GM12892 (cell line): ENCODE measurements at regions not wholly inside any gene's neighbourhood (a gene's known extent, or its start where the extent isn't known, plus 50 kb on each side); places are given as distances from the start of the nearest gene placed in this dataset.

Source experiments
- POLR2A ChIP-seq: IDR thresholded peaks from 2 replicates; pipeline ENCODE4 v1.6.1; 2011; ENCODE audit warnings: low read depth, low read length, control low read depth
- POLR2AphosphoS5 ChIP-seq: IDR thresholded peaks from 2 replicates; pipeline ENCODE4 v1.6.1; 2011; ENCODE audit warnings: low read depth, low read length, control low read depth
- TAF1 ChIP-seq: IDR thresholded peaks from 2 replicates; pipeline ENCODE4 v1.6.1; 2011; ENCODE audit warnings: low read depth, mild to moderate bottlenecking, control low read depth, low read length, borderline replicate concordance

- TF ChIP-seq POLR2A (no peak), POLR2AphosphoS5 (no peak), TAF1 (no peak)
Measured at GRCh38 chr2:144690771-144691170, 170.9 kb upstream of the ZEB2 start.
